OCI-LY7 (cell line): ENCODE measurements at regions not wholly inside any gene's neighbourhood (a gene's known extent, or its start where the extent isn't known, plus 50 kb on each side); places are given as distances from the start of the nearest gene placed in this dataset.
"Not testable (repeated sequence)": the region's sequence is repeated elsewhere in the genome, so short reads cannot be mapped to it uniquely, and the experiment has no call there.

Experiments
- EZH2phosphoT487 ChIP-seq: fragments of 200-600 bp; sonication (generic); IDR thresholded peaks from 2 replicates; pipeline ENCODE4 v1.6.1; 2018; ENCODE audit warnings: low read depth, borderline replicate concordance, mild to moderate bottlenecking, mixed run types, antibody characterized with exemption, low read length, moderate library complexity, mixed read lengths
- TF ChIP-seq, protein P1 (sequence below): fragments of 200-600 bp; sonication (generic); conservative IDR thresholded peaks from 2 replicates; pipeline ENCODE4 v1.5.1; 2014; ENCODE audit warnings: mild to moderate bottlenecking, antibody characterized with exemption, low read length, moderate library complexity, mixed read lengths

DNA sequence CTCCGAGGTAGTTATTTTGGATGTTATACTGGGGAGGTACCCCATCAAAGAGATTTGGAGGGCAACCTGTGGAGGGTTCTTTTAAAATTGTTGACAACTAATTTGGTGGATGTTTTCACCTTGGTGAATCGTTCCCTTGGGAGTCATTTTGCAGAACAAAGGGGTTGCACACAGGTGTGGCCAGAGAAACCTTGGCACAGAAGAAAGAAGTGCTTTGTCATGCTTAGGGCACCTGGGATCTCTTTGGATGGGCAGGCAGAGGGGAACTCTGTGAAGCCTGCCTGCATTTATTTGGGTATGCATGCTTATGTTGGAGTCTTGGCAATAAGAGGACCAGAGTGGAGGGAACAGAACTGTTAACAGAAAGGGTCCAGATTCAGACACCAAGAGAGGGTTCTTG lies 376.4 kb upstream of the AMELY start:
- TF ChIP-seq, protein P1, sequence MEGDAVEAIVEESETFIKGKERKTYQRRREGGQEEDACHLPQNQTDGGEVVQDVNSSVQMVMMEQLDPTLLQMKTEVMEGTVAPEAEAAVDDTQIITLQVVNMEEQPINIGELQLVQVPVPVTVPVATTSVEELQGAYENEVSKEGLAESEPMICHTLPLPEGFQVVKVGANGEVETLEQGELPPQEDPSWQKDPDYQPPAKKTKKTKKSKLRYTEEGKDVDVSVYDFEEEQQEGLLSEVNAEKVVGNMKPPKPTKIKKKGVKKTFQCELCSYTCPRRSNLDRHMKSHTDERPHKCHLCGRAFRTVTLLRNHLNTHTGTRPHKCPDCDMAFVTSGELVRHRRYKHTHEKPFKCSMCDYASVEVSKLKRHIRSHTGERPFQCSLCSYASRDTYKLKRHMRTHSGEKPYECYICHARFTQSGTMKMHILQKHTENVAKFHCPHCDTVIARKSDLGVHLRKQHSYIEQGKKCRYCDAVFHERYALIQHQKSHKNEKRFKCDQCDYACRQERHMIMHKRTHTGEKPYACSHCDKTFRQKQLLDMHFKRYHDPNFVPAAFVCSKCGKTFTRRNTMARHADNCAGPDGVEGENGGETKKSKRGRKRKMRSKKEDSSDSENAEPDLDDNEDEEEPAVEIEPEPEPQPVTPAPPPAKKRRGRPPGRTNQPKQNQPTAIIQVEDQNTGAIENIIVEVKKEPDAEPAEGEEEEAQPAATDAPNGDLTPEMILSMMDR: not testable (repeated sequence)
- not testable (repeated sequence) for TF ChIP-seq EZH2phosphoT487
